Panc1 (cell line): ENCODE measurements at regions not wholly inside any gene's neighbourhood (a gene's known extent, or its start where the extent isn't known, plus 50 kb on each side); places are given as distances from the start of the nearest gene placed in this dataset.

Source experiments
- ATAC-seq: fragments of 200-7000 bp; cut with Tn5 transposase; 2 replicates; pipeline ENCODE4 v1.9.1; 2020; ENCODE audit warnings: mild to moderate bottlenecking, moderate library complexity
- BruUV-seq: library from RNA; stranded (reverse); fragments of 400-500 nt; replicated peaks from 2 replicates; lab custom pipeline; 2021; lab: Mats Ljungman, UMichigan
- CTCF ChIA-PET: fragments of 300-600 bp; sonication (Branson Sonifier 250); formaldehyde crosslinking; loops from one replicate; lab custom pipeline; 2022; ENCODE audit warnings: antibody characterized with exemption; lab: Charles Lee
- POLR2A ChIA-PET: fragments of 300-600 bp; sonication (Branson Sonifier 250); formaldehyde crosslinking; loops from one replicate; lab custom pipeline; 2022; ENCODE audit warnings: antibody characterized with exemption; lab: Charles Lee
- DNase-seq: peaks from one replicate; pipeline ENCODE4 v3.0.0-alpha.2; 2010; ENCODE audit warnings: low read depth, low spot score
- H3K27ac ChIP-seq: 2 replicates; pipeline ENCODE4 v1.5.1; 2011; ENCODE audit warnings: mild to moderate bottlenecking, low read length, inconsistent platforms
- H3K27me3 ChIP-seq: fragments of 200-500 bp; sonication (Bioruptor generic); 2 replicates; pipeline ENCODE4 v1.6.0; 2014; ENCODE audit warnings: low read length, inconsistent platforms; ENCODE audit not compliant: control insufficient read depth, insufficient read depth
- H3K36me3 ChIP-seq: fragments of 200-500 bp; sonication (Bioruptor generic); 2 replicates; pipeline ENCODE4 v1.5.1; 2014; ENCODE audit warnings: inconsistent platforms, mild to moderate bottlenecking, low read length, moderate library complexity; ENCODE audit not compliant: control insufficient read depth, insufficient read depth
- H3K4me1 ChIP-seq: 2 replicates; pipeline ENCODE4 v1.5.1; 2011; ENCODE audit warnings: inconsistent platforms, mild to moderate bottlenecking, low read length, moderate library complexity; ENCODE audit not compliant: control insufficient read depth, insufficient read depth
- H3K4me3 ChIP-seq, 2 experiments: 2 replicates each; pipeline ENCODE4 v1.5.1; 2011 to 2012; ENCODE audit warnings: low read depth in 2 of 2, low read length in 2 of 2, mild to moderate bottlenecking in 2 of 2, inconsistent platforms in 1 of 2, moderate library complexity in 1 of 2
- H3K9me3 ChIP-seq: fragments of 200-500 bp; sonication (Bioruptor generic); 2 replicates; pipeline ENCODE4 v1.5.1; 2014; ENCODE audit warnings: low read depth, mild to moderate bottlenecking, inconsistent platforms, low read length, moderate library complexity; ENCODE audit not compliant: control insufficient read depth, insufficient read depth
- POLR2AphosphoS5 ChIP-seq: IDR thresholded peaks from 2 replicates; pipeline ENCODE4 v1.6.1; 2012; ENCODE audit warnings: mild to moderate bottlenecking, low read depth, low read length, moderate library complexity
- SIN3A ChIP-seq: IDR thresholded peaks from 2 replicates; pipeline ENCODE4 v1.6.1; 2012; ENCODE audit warnings: low read depth, mild to moderate bottlenecking, low read length, moderate library complexity, borderline replicate concordance; ENCODE audit not compliant: insufficient read depth
- TCF7L2 ChIP-seq: IDR thresholded peaks from 2 replicates; pipeline ENCODE4 v1.6.1; 2011; ENCODE audit warnings: mild to moderate bottlenecking, low read depth, low read length, inconsistent platforms
- in situ Hi-C: cut with HindIII; loops from 2 replicates; pipeline ENCODE4 v1.10.0; 2016; ENCODE audit warnings: low sequenced_read_pairs, low pct_unique_long_range_greater_than_20kb
- intact Hi-C: fragments of 100-400 bp; cut with micrococcal nuclease; formaldehyde crosslinking; loops from one replicate; pipeline ENCODE4 v1.10.0; 2022; ENCODE audit not compliant: unreplicated experiment
- TF ChIP-seq, protein P1 (sequence below), 2 experiments: IDR thresholded peaks; 2 replicates each; pipeline ENCODE4 v1.6.1; 2011 to 2012; ENCODE audit warnings: low read depth in 2 of 2, control low read depth in 1 of 2, low read length in 1 of 2, mild to moderate bottlenecking in 1 of 2, moderate library complexity in 1 of 2; ENCODE audit not compliant: insufficient read depth in 1 of 2
- TF ChIP-seq, protein P2 (sequence below): fragments of 450-650 bp; IDR thresholded peaks from 2 replicates; pipeline ENCODE4 v1.5.1; 2017; ENCODE audit warnings: mild to moderate bottlenecking

DNA sequence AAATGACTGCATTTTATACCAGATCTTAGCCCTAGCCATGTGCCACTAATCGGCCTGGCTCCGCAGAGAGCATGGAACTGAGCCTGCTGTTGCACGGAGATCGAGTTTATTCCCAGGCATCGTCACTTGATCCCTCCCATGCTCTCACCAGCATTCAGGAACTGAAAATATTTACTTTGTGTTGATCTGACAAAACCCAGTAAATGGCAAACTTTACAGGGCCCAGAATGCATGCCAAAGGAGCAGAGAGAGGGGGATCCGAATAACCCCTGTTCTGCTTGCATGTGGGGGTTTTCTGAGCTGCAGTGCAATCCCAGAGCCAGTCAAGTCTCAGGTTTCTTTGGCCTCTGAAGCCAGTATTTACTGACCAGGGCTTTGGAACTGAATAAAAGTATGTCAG is 87.3 kb downstream of the GAS1 start:
- no peak for DNase-seq
- no TSS peak for BruUV-seq
- Histone ChIP-seq H3K27ac (no peak overlapping the region), H3K4me3 (no peak overlapping the region), H3K9me3 (no peaks in the 10 kb centered on the region), H3K27me3 (no peaks in the 10 kb centered on the region), H3K36me3 (no peaks in the 10 kb centered on the region), H3K4me1 (no peaks in the 10 kb centered on the region)
- intact Hi-C loops = no loop called here
- in situ Hi-C loops = no loop called here
- ChIA-PET POLR2A (interaction anchor here (0.6 kb wide), 1 partner anchor 161 kb away, joined by 4 read pairs; no protein-coding TSS in a partner anchor), CTCF (no interaction called here)
- TF ChIP-seq TCF7L2 = no peak
- no peak for TF ChIP-seq SIN3A
- TF ChIP-seq, protein P1, sequence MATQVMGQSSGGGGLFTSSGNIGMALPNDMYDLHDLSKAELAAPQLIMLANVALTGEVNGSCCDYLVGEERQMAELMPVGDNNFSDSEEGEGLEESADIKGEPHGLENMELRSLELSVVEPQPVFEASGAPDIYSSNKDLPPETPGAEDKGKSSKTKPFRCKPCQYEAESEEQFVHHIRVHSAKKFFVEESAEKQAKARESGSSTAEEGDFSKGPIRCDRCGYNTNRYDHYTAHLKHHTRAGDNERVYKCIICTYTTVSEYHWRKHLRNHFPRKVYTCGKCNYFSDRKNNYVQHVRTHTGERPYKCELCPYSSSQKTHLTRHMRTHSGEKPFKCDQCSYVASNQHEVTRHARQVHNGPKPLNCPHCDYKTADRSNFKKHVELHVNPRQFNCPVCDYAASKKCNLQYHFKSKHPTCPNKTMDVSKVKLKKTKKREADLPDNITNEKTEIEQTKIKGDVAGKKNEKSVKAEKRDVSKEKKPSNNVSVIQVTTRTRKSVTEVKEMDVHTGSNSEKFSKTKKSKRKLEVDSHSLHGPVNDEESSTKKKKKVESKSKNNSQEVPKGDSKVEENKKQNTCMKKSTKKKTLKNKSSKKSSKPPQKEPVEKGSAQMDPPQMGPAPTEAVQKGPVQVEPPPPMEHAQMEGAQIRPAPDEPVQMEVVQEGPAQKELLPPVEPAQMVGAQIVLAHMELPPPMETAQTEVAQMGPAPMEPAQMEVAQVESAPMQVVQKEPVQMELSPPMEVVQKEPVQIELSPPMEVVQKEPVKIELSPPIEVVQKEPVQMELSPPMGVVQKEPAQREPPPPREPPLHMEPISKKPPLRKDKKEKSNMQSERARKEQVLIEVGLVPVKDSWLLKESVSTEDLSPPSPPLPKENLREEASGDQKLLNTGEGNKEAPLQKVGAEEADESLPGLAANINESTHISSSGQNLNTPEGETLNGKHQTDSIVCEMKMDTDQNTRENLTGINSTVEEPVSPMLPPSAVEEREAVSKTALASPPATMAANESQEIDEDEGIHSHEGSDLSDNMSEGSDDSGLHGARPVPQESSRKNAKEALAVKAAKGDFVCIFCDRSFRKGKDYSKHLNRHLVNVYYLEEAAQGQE (IDR thresholded peaks at IDR 0.05; ENCODE audit: insufficient read depth in 1 of 2, low read depth in 2 of 2, low read length in 1 of 2) = no peak
- TF ChIP-seq, protein P2, sequence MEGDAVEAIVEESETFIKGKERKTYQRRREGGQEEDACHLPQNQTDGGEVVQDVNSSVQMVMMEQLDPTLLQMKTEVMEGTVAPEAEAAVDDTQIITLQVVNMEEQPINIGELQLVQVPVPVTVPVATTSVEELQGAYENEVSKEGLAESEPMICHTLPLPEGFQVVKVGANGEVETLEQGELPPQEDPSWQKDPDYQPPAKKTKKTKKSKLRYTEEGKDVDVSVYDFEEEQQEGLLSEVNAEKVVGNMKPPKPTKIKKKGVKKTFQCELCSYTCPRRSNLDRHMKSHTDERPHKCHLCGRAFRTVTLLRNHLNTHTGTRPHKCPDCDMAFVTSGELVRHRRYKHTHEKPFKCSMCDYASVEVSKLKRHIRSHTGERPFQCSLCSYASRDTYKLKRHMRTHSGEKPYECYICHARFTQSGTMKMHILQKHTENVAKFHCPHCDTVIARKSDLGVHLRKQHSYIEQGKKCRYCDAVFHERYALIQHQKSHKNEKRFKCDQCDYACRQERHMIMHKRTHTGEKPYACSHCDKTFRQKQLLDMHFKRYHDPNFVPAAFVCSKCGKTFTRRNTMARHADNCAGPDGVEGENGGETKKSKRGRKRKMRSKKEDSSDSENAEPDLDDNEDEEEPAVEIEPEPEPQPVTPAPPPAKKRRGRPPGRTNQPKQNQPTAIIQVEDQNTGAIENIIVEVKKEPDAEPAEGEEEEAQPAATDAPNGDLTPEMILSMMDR = no peak
- TF ChIP-seq POLR2AphosphoS5 = no peak
- no peak for ATAC-seq

GRCh38 chr9:86859056-86859455 is 88.2 kb downstream of the GAS1 start:
- Histone ChIP-seq H3K4me3 (no peak overlapping the region), H3K27me3 (no peaks in the 10 kb centered on the region), H3K4me1 (no peaks in the 10 kb centered on the region), H3K36me3 (no peaks in the 10 kb centered on the region), H3K27ac (no peak overlapping the region), H3K9me3 (no peaks in the 10 kb centered on the region)
- in situ Hi-C loops (no loop called here), intact Hi-C loops (no loop called here)
- CTCF ChIA-PET = no interaction called here
- ATAC-seq = no peak
- POLR2A ChIA-PET = no interaction called here
- DNase-seq = no peak
- TF ChIP-seq, protein P1 (IDR thresholded peaks at IDR 0.05; ENCODE audit: insufficient read depth in 1 of 2, low read depth in 2 of 2, low read length in 1 of 2) = no peak
- TF ChIP-seq, protein P2 = no peak
- TF ChIP-seq POLR2AphosphoS5 (no peak), TCF7L2 (no peak), SIN3A (no peak)
- no TSS peak for BruUV-seq
